D341Med (cell line): ENCODE measurements at regions not wholly inside any gene's neighbourhood (a gene's known extent, or its start where the extent isn't known, plus 50 kb on each side); places are given as distances from the start of the nearest gene placed in this dataset.
"Not testable (repeated sequence)": the region's sequence is repeated elsewhere in the genome, so short reads cannot be mapped to it uniquely, and the experiment has no call there.

Experiments
- DNase-seq: peaks from one replicate; pipeline ENCODE4 v3.0.0; 2012; ENCODE audit warnings: low spot score

GRCh38 chr2:146784602-146785001, 1060.2 kb upstream of the ACVR2A start:
- no peak for DNase-seq

- no peak for DNase-seq
These were observed 1067.6 kb upstream of the ACVR2A start for GRCh38 chr2:146777181-146777580.

GRCh38 chr2:146776596-146776995, 1068.2 kb upstream of the ACVR2A start:
- DNase-seq = no peak

GRCh38 chr2:146771531-146771930, 1073.3 kb upstream of the ACVR2A start:
- DNase-seq = no peak

GRCh38 chr2:146764301-146764700, 1080.5 kb upstream of the ACVR2A start:
- no peak for DNase-seq

GRCh38 chr2:146762786-146763185, 1082.0 kb upstream of the ACVR2A start:
- no peak for DNase-seq

- DNase-seq = no peak
These were observed 1090.2 kb upstream of the ACVR2A start for GRCh38 chr2:146754606-146755005.

- no peak for DNase-seq
These were observed 1096.8 kb upstream of the ACVR2A start for GRCh38 chr2:146748046-146748445.

GRCh38 chr2:146741260-146741659, 1103.6 kb upstream of the ACVR2A start:
- DNase-seq = no peak

GRCh38 chr2:146734821-146735190, 1110.0 kb upstream of the ACVR2A start:
- no peak for DNase-seq

- DNase-seq = peak; percentile 39
These were observed 1110.6 kb upstream of the ACVR2A start for GRCh38 chr2:146734042-146734820.

GRCh38 chr2:146730882-146731281, 1113.9 kb upstream of the ACVR2A start:
- DNase-seq = no peak

- DNase-seq = no peak
These were observed 1123.3 kb upstream of the ACVR2A start for GRCh38 chr2:146721486-146721885.

GRCh38 chr2:146720170-146720569, 1124.7 kb upstream of the ACVR2A start:
- no peak for DNase-seq

- DNase-seq = no peak
These were observed 1128.2 kb upstream of the ACVR2A start for GRCh38 chr2:146716591-146716990.

- DNase-seq = no peak
These were observed 1135.8 kb upstream of the ACVR2A start for GRCh38 chr2:146709004-146709403.

GRCh38 chr2:146701183-146701582, 1143.6 kb upstream of the ACVR2A start:
- DNase-seq = no peak

- no peak for DNase-seq
These were observed 1147.5 kb upstream of the ACVR2A start for GRCh38 chr2:146697307-146697706.

- DNase-seq = not testable (repeated sequence)
These were observed 1148.0 kb upstream of the ACVR2A start for GRCh38 chr2:146696787-146697186.

- no peak for DNase-seq
These were observed 1162.8 kb upstream of the ACVR2A start for GRCh38 chr2:146681991-146682390.

GRCh38 chr2:146678516-146678915, 1166.3 kb upstream of the ACVR2A start:
- DNase-seq = no peak

GRCh38 chr2:146677280-146677679, 1167.5 kb upstream of the ACVR2A start:
- peak; percentile 9 for DNase-seq

- DNase-seq = no peak
These were observed 1175.1 kb upstream of the ACVR2A start for GRCh38 chr2:146669735-146670134.

- no peak for DNase-seq
These were observed 1178.5 kb upstream of the ACVR2A start for GRCh38 chr2:146666340-146666739.
